GM18508 (cell line): ENCODE measurements at regions not wholly inside any gene's neighbourhood (a gene's known extent, or its start where the extent isn't known, plus 50 kb on each side); places are given as distances from the start of the nearest gene placed in this dataset.

Source experiments
- ATAC-seq: cut with Tn5 transposase; IDR thresholded peaks from one replicate; pipeline ENCODE4 v1.9.1; 2021; ENCODE audit warnings: moderate number of reproducible peaks; ENCODE audit not compliant: insufficient read depth, unreplicated experiment

GRCh38 chr10:43793704-43794103 is 145.0 kb upstream of the ZNF32 start:
- no peak for ATAC-seq

- no peak for ATAC-seq
These were observed 141.5 kb upstream of the ZNF32 start for GRCh38 chr10:43790147-43790546.

GRCh38 chr10:43785252-43785651 is 136.6 kb upstream of the ZNF32 start:
- ATAC-seq = no peak

DNA sequence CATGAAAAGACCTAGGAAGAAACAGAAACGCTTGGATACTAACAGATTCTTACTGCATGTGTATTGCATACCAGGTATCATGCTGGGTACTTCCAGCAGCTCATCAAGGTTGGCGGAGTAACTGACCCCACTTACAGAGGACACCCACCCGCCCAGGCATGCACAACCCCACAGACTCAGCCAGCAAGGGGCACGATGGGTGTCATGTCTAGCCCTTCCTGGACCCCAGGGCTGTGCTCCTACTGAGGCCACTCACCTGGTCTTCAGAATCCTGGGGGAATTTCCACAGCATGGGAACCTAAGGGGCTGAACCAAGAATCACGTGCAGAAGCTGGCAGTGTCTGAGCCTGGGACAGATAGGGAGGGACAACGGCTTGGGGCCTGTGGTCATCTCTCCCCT is 134.1 kb upstream of the ZNF32 start:
- no peak for ATAC-seq

- ATAC-seq = peak; percentile 55
These were observed 133.0 kb upstream of the ZNF32 start for GRCh38 chr10:43781480-43782361.

- no peak for ATAC-seq
These were observed 129.9 kb upstream of the ZNF32 start for GRCh38 chr10:43778571-43778970.

DNA sequence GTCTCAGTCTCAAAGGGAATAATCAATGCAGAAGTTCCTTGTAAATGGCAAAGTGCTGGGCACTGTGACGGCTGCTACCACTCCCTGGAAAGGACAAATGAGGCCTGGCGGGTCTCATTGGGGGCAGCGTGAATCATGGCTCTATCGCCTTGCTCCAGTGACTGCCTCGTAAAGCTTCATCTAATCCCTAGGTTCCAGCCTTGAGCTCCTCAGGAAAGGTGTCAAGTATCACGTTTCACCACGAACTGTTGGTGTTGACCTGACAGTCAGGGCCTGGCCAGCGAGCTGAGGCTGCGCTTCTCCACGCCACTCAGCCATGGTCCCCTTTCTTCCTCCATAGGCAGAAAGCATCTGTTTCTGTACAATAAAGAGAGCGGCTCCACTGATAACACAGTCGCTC is 126.7 kb upstream of the ZNF32 start:
- no peak for ATAC-seq

DNA sequence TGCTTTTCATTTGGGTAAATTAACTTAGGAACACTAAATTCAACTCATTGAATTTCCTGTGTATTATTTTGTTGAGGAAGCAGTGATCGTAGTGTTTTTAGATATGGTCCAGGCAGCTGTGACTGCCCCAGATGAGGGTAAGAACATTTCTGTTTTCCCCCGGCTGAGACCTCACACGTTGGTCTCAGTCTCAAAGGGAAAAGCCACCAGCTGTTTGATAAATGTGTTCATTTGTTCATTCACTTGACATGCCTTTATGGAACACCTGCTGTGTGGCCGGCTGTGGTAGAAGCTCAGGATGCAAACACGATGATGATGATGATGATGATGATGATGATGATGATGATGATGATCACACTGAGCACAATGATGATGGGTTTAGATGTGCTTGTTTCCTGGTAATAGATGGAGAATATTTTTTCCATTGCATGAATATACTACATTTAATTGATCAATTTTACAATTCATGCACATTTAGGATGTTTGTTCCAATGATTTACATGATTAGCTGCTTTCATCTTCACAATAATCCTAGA is 125.6 kb upstream of the ZNF32 start:
- ATAC-seq = no peak

DNA sequence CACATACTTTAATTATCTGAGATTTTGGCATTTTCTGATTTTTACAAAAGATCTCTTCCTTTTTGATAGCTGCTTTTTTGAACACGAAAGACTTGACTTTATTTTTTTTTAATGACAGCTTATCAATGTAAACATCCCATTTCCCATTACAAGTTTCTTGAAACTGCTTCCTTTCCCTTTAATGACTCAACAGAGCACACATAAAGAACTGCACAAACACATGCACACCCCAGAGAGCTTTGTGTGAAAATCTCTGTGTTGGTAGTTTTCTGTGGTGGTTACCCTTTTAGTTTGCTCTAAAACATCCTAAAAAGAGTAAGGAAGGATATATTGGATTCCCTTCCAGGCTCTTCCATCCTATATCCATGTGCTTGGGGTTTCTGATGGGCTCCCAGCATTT is 125.1 kb upstream of the ZNF32 start:
- ATAC-seq = no peak

- ATAC-seq = no peak
These were observed 123.5 kb upstream of the ZNF32 start for GRCh38 chr10:43772171-43772570.

DNA sequence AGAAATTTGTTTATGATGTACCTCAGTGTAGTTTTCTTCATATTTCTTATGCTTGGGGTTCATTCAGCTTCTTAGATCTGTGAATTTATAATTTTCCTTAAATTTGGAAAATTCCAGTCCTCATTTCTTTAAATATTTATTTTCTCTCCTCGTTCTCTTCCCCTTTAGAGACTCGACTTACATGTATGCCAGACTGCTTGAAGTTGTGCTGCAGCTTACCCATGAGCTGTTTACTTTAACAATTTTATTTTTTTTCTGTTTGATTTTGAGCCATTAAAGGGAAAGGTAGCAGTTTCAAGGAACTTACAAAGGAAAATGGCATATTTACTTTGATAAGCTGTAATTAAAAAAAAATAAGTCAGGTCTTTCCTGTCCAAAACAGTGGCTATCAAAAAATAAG is 123.0 kb upstream of the ZNF32 start:
- no peak for ATAC-seq

- no peak for ATAC-seq
These were observed 116.8 kb upstream of the ZNF32 start for GRCh38 chr10:43765516-43765915.

DNA sequence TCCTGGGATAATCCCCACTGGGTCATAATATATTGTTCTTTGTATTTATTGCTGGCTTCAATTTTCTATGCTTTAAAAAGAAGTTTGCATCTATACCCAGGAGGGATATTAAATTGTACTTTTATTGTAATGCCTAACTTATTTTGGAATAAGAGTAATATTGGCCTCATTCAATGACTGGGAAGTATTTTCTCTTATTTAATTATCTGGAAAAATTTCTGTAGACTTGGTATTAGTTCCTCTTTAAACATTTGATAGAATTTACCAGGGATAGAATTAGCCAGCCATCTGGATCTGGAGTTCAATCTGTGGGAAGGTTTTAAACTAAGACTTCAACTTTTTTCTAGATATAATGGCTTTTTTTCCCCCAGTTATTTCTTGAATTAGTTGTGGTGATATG is 115.2 kb upstream of the ZNF32 start:
- ATAC-seq = no peak

- no peak for ATAC-seq
These were observed 111.8 kb upstream of the ZNF32 start for GRCh38 chr10:43760514-43760913.

DNA sequence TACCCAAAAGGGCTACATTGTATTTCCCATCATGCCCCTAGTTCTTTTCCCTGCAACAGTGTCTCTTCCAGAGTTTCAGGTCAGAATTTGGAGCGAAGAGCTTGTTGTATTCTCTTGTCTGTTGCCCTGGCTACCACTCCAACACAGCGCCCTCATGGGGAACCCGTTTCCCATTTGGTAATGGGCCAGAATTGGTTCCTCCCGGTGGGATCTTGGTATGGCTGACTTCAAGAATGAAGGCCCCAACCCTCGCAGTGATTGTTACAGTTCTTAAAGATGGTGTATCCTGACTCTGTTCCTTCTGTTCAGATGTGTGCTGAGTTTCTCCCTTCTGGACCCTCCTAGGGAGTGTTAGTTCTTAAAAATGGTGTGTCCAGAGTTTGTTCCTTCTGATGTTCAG is 110.5 kb upstream of the ZNF32 start:
- no peak for ATAC-seq

DNA sequence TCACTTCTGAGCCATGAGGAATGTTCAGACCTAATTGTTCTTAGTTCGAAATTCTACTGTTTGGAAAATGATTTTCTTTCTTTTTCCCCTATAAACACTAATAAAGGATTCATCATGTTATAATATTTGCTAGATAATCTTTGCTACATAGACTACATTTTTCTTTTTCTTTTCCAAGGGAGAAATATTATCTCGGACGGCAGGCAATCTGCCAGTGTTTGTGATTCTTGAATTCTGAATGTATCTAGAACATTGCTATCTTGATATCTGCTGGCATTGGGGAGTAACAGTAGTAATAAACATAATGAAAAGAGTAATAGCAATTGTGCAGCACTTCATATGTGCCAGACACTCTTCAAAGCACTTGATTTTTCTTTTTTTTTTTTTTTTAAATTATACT is 107.7 kb upstream of the ZNF32 start:
- no peak for ATAC-seq

- ATAC-seq = no peak
These were observed 106.0 kb upstream of the ZNF32 start for GRCh38 chr10:43754569-43755260.

DNA sequence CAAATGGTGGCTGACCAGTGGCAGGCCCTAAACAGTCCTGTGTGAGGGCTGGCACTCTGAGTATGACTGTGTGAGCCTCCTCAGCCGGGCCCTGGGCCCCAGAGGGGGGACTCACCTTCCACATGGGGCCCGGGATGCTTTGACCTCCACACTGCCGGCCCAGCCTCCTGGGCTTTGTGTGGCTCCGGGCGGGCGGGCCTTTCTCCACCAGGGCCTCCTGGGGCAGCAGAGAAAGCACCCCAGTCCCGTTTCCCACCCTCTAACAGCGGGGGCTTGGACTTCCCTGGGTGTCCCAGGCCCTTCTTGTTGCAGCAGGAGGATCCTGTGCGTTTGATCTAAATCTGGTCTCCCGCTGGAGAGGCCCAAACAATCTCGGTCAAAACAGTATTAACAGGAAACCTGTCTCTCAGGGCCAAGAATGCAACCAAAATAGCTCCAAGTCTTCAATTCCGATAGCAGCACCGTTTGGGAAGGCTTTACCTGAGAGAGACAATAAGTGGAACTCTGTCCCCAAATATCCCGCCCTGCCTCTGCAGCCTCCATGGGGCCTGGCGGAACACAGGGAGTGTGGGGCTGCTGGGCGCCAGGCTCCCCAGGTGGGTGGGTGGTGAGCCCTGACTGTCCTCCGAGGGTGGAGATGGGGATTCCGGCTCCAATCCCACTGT is 104.8 kb upstream of the ZNF32 start:
- no peak for ATAC-seq

DNA sequence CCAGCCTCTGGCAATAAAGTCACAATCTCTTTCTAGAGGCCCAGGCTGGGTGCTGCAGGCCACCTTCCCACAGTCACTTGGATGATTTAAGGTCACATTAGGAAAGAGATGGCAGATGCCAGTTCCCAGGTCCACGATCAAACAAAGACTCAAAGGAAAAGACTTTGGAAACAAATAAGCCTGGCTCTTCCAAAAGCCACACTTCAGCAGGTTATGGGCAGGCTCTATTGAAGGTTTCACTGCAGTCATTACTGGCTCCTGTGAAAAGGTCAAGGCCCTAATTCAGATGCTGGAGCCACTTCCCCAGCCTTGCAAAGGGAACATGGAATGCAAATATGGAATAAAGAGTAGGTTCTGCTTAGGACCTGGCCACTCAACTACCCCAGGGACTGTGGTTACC is 104.0 kb upstream of the ZNF32 start:
- no peak for ATAC-seq

DNA sequence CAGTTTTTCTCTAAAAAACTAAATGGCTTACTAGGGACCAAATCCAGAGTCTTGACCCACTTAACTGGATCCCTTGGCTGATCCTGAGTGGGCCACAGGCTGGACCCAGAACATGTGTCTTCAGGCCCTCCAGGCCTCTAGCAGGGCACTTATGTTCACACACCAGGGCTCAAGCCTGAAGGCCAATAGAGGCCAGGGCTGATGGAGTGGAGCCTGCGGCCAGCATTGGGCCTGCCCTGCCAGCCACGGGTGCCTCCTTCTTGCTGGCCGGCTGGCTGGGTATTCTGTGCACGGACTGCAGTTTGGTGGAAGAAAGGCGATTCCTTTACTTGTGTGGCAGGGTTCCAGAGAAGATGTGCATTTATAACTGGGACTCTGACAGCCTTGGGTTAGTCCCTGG is 103.0 kb upstream of the ZNF32 start:
- ATAC-seq = no peak

DNA sequence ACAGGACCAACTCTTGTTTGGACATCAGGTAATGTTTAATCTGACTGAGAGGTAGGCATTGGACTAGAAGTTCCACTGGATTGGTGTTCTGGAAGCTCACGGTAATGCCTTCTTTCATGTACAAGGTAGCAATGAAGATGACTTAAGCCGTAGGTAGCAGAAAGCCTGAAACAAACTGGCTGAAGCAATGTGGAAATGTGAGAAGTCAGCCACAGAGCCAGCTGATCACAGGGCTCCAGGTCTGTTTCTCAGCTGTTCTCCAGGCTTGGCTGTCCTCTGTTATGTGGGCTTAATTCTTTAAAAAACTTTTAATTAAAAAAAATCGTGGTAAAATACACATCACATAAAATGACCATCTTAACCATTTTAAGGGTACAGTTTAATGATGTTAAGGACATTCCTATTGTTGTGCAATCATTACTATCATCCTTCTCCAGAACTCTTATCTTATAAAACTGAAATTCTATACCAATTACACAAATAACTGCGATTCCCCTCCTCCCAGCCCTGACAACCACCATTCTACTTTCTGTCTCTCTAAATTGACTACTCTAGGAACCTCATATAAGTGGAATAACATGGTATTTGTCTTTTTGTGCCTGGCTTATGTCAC is 101.4 kb upstream of the ZNF32 start:
- no peak for ATAC-seq
